HL-60 (cell line): ENCODE measurements at regions not wholly inside any gene's neighbourhood (a gene's known extent, or its start where the extent isn't known, plus 50 kb on each side); places are given as distances from the start of the nearest gene placed in this dataset.

Source experiments
- CTCF ChIP-seq: IDR thresholded peaks from one replicate; pipeline ENCODE4 v1.5.1; 2011; ENCODE audit warnings: low read length, control low read depth, inconsistent platforms; ENCODE audit not compliant: insufficient read depth
- GABPA ChIP-seq: IDR thresholded peaks from 2 replicates; pipeline ENCODE4 v1.6.1; 2012; ENCODE audit warnings: low read depth
- POLR2AphosphoS5 ChIP-seq: IDR thresholded peaks from 2 replicates; pipeline ENCODE4 v1.6.1; 2012; ENCODE audit warnings: low read depth
- REST ChIP-seq: IDR thresholded peaks from 2 replicates; pipeline ENCODE4 v1.6.1; 2012; ENCODE audit warnings: low read depth; ENCODE audit not compliant: insufficient replicate concordance
- SPI1 ChIP-seq: IDR thresholded peaks from 2 replicates; pipeline ENCODE4 v1.6.1; 2012; ENCODE audit warnings: low read depth, mild to moderate bottlenecking, borderline replicate concordance

- no peak for TF ChIP-seq CTCF
- no peak for TF ChIP-seq REST
- TF ChIP-seq POLR2AphosphoS5: no peak
- TF ChIP-seq GABPA: no peak
- no peak for TF ChIP-seq SPI1
Measured at GRCh38 chr14:104462651-104463630, 116.6 kb upstream of the C14orf180 start.
